GM21526 (cell line): ENCODE measurements at regions not wholly inside any gene's neighbourhood (a gene's known extent, or its start where the extent isn't known, plus 50 kb on each side); places are given as distances from the start of the nearest gene placed in this dataset.

Experiments
- ATAC-seq: cut with Tn5 transposase; IDR thresholded peaks from one replicate; pipeline ENCODE4 v1.9.1; 2021; ENCODE audit warnings: moderate library complexity; ENCODE audit not compliant: unreplicated experiment, low FRiP score

- ATAC-seq, result peak; percentile 89
These were observed 51.1 kb upstream of the EED start for GRCh38 chr11:86193297-86194095.

DNA sequence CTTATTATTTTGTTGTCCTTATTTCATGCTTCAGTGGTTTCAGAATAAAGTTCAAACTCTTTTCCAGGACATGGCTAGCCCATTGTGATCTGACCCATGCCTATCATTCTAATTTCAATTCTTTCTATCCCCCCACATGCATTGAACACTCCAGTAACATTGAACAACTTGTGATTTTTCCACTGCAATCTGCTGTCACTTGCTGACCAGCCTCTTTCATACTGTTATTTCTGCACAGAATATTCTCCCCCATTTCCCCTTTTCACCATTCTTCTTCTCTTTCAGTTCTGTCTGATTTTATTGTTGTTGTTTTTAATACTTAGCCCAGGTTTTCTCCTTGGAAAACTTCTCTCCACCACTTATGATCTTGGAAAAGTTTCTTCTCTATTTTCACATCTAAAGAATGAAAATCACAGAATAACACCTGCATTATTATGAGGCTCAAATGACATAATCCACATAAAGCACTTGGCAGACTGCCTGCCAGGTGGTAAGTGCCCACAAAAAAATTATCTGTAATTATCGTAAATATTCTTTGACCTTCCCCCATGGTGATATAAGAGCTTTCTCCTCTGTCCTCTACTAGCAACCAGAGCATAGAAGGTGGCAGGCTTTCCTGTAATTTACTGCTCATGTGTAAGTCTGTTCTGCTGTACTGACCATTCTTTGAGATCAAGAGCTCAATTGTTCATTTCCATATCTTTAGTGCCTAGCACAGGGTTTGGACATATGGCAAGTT is 51.9 kb upstream of the EED start:
- ATAC-seq, result peak; percentile 5

GRCh38 chr11:86191874-86192273 is 52.7 kb upstream of the EED start:
- no peak for ATAC-seq

DNA sequence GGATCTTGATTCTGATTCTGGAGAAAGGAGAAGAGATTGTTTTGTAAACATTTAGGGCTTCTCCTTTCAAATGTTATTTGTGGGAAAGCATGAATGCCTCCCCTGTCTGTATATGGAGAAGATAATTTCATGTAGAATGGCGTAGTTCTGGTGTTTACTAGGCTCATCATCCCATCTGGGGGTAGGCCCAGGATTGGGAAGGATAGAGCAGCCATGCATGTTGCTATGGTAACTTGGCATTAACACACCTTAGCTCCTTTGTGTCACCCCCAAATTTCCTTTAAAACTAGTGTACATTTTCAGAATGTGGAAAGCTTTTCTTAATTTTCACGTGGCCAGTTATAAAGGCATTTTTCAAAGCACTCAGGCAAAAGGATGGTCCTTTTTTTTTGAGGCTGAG is 57.5 kb upstream of the EED start:
- no peak for ATAC-seq

GRCh38 chr11:86186386-86186785 is 58.2 kb upstream of the EED start:
- ATAC-seq, result no peak

DNA sequence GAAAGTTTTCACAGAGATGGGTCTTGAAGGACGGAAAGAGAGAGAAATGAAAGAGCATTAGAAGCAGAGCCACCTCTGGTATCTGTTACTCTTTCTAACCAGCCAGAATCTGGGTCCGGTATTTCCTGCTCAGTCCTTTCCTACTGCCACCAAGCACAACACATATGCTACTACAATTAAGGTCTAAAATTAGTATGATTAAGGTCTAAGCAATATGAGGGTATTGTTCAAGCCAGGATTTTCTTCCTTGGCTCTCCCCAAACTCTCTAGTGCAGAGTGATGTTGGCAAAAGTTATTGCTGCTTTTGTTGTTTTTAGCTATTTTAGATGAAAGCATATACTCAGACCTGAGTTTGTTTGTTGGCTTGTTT is 59.2 kb upstream of the EED start:
- no peak for ATAC-seq

DNA sequence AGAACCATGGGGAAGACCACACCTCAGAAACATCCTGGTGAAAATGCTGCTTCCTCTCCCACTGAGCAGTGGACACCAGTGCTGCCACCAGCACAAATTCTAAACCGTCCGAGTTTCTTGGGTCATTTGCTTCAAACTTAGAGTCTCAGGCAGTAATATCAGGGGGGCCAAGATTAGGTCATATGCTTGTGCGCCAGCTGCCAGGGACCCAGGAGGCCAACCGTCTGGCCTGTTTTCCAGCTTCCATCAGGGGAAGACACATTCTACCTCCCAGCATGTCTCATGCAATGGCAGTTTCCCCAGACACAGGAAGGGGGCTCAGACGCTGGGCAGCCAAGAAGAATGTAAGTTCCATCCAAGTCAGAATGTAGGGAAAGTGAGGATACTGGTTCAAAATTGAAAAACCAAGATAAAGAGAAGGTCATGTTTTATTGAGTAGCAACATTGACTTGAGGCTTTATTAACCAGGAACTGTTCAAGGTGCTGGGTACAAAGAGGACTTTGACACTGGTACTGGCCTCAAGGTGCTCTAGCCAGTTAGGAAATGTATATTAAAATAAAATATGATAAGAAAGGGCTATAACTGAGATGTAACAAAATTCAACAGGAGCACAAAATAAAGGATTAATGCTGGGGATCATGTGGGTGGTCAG is 59.7 kb upstream of the EED start:
- ATAC-seq, result no peak

GRCh38 chr11:86183694-86184093 is 60.9 kb upstream of the EED start:
- ATAC-seq, result no peak

DNA sequence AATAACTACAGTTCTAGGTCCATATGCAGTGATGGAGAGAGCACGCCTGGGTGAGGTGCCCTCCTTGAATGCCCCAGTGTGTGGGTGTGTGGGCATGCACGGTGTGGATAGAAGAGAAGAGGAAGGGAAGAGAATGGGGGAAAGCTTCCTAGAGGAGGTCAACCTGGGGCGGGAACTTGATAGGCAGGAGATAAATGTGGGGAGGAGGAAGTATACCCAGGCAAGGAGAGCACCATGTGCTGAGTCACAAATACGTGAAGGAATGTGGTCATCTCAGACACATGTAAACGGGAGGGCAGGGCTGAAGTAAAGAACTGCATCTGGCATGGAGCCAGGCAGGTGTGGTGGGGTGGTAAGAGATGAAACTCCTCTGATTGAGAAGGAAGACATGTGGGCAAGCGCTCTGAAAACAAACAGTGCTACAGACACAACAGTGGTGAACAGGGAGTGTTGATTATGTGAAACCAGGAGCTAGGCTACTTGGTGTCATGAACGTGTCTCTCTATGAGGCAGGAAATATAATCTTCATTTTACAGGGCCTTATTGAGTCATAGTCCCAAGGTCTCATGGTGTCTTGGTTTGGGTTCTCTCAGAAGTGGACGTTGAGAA is 61.5 kb upstream of the EED start:
- ATAC-seq, result peak; percentile 62

DNA sequence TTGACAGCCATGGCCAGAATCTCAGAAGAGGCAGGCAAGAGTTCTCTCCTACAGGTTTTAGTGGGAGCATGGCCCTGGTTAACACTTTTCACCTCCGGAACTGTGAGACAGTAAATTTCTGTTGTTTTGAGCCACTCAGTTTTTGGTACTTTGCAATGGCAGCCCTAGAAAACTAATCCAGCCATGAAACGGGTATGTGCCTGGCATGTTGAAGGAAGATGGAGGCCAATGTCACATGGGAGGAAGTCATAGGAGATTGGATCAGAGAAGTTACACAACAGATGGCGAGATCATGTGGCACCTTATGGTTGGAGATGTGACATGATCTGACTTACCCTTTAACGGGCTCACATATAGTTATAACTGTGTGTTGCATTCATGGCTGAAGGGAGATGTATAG is 63.2 kb upstream of the EED start:
- no peak for ATAC-seq

DNA sequence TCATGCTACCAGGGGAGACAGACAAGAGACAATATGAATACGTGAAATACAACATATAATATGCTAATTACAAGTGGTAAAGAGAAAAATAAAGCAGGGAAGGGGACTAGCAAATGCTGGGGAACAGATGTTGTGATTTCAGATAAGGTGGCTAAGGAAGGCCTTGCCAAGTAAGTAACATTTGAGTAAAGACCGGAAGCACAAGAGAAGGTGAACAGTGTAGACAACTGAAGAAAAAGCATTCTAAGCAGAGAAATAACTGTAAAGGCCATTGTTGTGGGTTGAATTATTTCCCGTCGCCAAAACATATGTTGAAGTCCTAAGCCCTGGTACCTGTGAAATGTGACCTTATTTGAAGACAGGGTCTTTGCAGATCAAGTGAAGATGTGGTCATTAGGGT is 63.7 kb upstream of the EED start:
- no peak for ATAC-seq

DNA sequence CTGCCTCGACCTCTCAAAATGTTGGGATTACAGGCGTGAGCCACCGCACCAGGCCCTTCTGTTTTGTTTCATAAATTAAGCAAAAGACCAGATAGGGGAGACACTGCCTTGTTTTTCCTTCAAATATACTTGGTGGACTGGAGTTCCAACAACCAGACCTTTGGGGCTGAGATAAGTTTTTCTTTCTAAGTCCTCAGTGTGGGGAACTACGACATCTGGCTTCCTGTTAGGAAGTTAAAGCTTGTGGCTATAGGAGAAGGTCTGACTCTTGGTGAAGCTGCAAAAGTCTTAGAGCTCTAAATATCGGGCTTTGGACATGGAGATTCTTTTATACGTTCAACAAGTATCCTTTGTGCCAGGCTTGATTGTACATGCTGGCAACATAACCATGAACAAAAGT is 64.1 kb upstream of the EED start:
- no peak for ATAC-seq

GRCh38 chr11:86179646-86180064 is 64.9 kb upstream of the EED start:
- no peak for ATAC-seq

GRCh38 chr11:86177302-86177701 is 67.3 kb upstream of the EED start:
- no peak for ATAC-seq

DNA sequence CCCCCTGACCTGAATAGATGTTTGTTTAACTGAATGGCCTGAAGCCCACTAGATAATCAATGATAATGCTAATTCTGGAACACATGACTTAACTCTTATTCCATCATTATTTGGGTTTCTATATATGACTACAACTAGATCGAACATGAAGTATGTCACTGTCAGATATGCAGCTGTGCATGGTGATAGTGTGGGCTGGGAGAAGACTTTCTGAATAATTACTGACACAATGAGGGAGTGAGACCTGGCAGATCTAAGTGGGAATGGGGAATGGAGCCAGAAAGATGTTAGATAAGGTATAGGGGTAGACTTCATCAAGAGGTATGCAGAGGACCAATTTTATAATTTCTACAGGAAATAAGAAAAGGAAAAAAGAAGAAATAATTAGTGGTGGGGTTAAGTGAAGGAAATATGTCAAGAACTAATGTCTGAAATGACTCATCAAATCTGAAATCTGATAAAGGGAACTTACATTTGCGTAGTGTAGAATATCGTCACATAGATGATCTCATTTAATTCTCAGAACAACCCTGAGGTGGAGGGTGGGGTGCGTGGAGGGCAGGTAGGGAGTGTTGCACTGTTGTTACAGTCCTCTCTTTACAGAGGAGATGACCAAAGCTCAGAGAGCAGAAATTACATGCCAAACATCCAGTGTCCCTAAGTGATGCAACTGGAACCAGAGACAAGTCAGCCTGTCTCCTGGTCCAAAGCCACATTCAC is 68.2 kb upstream of the EED start:
- peak; percentile 59 for ATAC-seq

- no peak for ATAC-seq
These were observed 68.9 kb upstream of the EED start for GRCh38 chr11:86175626-86176025.

- ATAC-seq, result no peak
These were observed 69.4 kb upstream of the EED start for GRCh38 chr11:86175191-86175590.

DNA sequence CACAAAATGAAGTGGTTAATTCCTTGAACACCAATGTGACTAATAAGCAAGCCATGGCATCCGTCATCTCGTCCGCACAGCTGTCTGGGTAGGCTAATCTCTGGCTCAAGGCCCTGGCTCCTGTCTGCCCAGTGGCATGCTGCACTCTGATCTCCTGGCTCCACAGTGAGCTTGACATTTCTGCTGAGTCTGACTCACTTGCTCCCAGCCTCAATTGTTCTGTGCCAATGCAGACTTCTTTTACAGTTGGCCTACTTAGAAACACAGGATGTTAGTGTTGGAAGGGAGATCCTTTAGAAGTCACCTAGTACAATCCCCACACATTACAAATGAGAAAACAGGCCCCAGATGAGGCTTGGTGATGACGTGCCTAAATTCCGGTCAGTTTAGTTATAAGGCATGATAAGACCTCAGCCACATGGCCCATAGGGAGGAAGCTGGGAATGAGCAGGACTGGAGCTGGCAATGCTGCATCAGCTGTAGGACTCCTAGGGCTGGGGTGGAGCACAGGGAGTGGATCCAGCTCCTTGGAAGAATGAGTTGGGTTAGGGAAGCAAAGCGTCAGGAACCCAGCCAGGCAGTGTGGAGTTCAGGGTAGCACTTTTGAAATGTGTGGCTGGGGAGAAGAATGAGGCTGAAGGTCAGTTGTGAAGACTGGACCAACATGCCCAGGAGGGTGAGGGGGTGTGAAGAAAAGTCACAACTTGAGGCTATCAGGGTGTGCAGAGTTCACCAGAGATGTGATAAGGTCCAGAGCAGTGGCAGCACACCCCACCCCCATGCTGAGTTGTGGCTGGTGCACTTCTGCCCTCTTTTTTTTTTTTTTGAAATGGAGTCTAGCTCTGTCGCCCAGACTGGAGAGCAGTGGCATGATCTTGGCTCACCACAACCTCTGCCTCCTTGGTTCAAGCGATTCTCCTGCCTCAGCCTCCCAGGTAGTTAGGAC is 70.2 kb upstream of the EED start:
- no peak for ATAC-seq

- ATAC-seq, result no peak
These were observed 71.7 kb upstream of the EED start for GRCh38 chr11:86172894-86173293.
